ENCODE measurements at regions not wholly inside any gene's neighbourhood (a gene's known extent, or its start where the extent isn't known, plus 50 kb on each side); places are given as distances from the start of the nearest gene placed in this dataset.

- no peak for TF ChIP-seq CTCF (IDR thresholded peaks at IDR 0.05; ENCODE audit: low read depth, low read length, missing control alignments)
- no peak for DNase-seq (ENCODE audit: extremely low read depth, low read depth)
- no peak overlapping the region for H3K4me3 ChIP-seq (replicated peaks; ENCODE audit: low read depth, low read length)
Observed at GRCh38 chr10:118838364-118838763, 83.6 kb upstream of the CACUL1 start.

GRCh38 chr10:118839348-118839747 is 84.6 kb upstream of the CACUL1 start:
- DNase-seq (ENCODE audit: extremely low read depth, low read depth), result no peak
- H3K4me3 ChIP-seq (replicated peaks; ENCODE audit: low read depth, low read length), result no peak overlapping the region
- no peak for TF ChIP-seq CTCF (IDR thresholded peaks at IDR 0.05; ENCODE audit: low read depth, low read length, missing control alignments)

GRCh38 chr10:118840071-118840775 is 85.5 kb upstream of the CACUL1 start:
- TF ChIP-seq CTCF (IDR thresholded peaks at IDR 0.05; ENCODE audit: low read depth, low read length, missing control alignments), result no peak
- no peak overlapping the region for H3K4me3 ChIP-seq (replicated peaks; ENCODE audit: low read depth, low read length)
- DNase-seq (ENCODE audit: extremely low read depth, low read depth), result no peak

- DNase-seq (ENCODE audit: extremely low read depth, low read depth), result no peak
- H3K4me3 ChIP-seq (replicated peaks; ENCODE audit: low read depth, low read length), result no peak overlapping the region
- no peak for TF ChIP-seq CTCF (IDR thresholded peaks at IDR 0.05; ENCODE audit: low read depth, low read length, missing control alignments)
Observed at GRCh38 chr10:118840776-118841468, 86.2 kb upstream of the CACUL1 start.

- DNase-seq (ENCODE audit: extremely low read depth, low read depth), result no peak
- H3K4me3 ChIP-seq (replicated peaks; ENCODE audit: low read depth, low read length), result no peak overlapping the region
- TF ChIP-seq CTCF (IDR thresholded peaks at IDR 0.05; ENCODE audit: low read depth, low read length, missing control alignments), result no peak
Observed at GRCh38 chr10:118841881-118842605, 87.3 kb upstream of the CACUL1 start.

GRCh38 chr10:118842843-118843624 is 88.3 kb upstream of the CACUL1 start:
- no peak for DNase-seq (ENCODE audit: extremely low read depth, low read depth)
- no peak overlapping the region for H3K4me3 ChIP-seq (replicated peaks; ENCODE audit: low read depth, low read length)
- no peak for TF ChIP-seq CTCF (IDR thresholded peaks at IDR 0.05; ENCODE audit: low read depth, low read length, missing control alignments)

Data from HFF-Myc (cell line).